Neural progenitor cell (in vitro differentiated cells): ENCODE measurements at regions not wholly inside any gene's neighbourhood (a gene's known extent, or its start where the extent isn't known, plus 50 kb on each side); places are given as distances from the start of the nearest gene placed in this dataset.

Source experiments
- DNase-seq: peaks from one replicate; pipeline ENCODE4 v3.0.0-alpha.2; 2016; ENCODE audit warnings: low spot score
- H2AFZ ChIP-seq: fragments of 200-600 bp; sonication (generic); replicated peaks from 2 replicates; pipeline ENCODE4 v1.6.1; 2016; ENCODE audit warnings: antibody characterized with exemption
- H3F3A ChIP-seq: fragments of 200-600 bp; sonication (generic); 2 replicates; pipeline ENCODE4 v1.6.1; 2016; ENCODE audit warnings: antibody characterized with exemption, low read depth
- H3K27ac ChIP-seq: fragments of 200-600 bp; sonication (generic); 2 replicates; pipeline ENCODE4 v1.5.1; 2016; ENCODE audit warnings: mild to moderate bottlenecking
- H3K27me3 ChIP-seq: fragments of 200-600 bp; sonication (generic); 2 replicates; pipeline ENCODE4 v1.6.1; 2016; ENCODE audit warnings: mild to moderate bottlenecking, moderate library complexity
- H3K36me3 ChIP-seq: fragments of 200-600 bp; sonication (generic); 2 replicates; pipeline ENCODE4 v1.5.1; 2016
- H3K4me1 ChIP-seq: fragments of 200-600 bp; sonication (generic); 2 replicates; pipeline ENCODE4 v1.6.1; 2016; ENCODE audit warnings: mixed run types
- H3K4me2 ChIP-seq: fragments of 200-600 bp; sonication (generic); 2 replicates; pipeline ENCODE4 v1.6.1; 2016
- H3K4me3 ChIP-seq: fragments of 200-600 bp; sonication (generic); 2 replicates; pipeline ENCODE4 v1.5.1; 2016
- H3K79me2 ChIP-seq: fragments of 200-600 bp; sonication (generic); 2 replicates; pipeline ENCODE4 v1.6.1; 2016; ENCODE audit warnings: low read depth
- H3K9ac ChIP-seq: fragments of 200-600 bp; sonication (generic); 2 replicates; pipeline ENCODE4 v1.6.1; 2016
- H3K9me3 ChIP-seq: fragments of 200-600 bp; sonication (generic); 2 replicates; pipeline ENCODE4 v1.5.1; 2016; ENCODE audit warnings: low read depth
- H4K20me1 ChIP-seq: fragments of 200-600 bp; sonication (generic); 2 replicates; pipeline ENCODE4 v1.6.1; 2016; ENCODE audit warnings: low read depth
- H3K27ac Mint-ChIP-seq: 3 replicates; pipeline ENCODE4 v1.8.0; 2021; ENCODE audit warnings: mixed read lengths
- H3K27me3 Mint-ChIP-seq: 2 replicates; pipeline ENCODE4 v1.8.0; 2022; ENCODE audit warnings: low read depth, mild to moderate bottlenecking, inconsistent platforms, moderate library complexity, mixed read lengths; ENCODE audit not compliant: insufficient read depth
- H3K36me3 Mint-ChIP-seq: 3 replicates; pipeline ENCODE4 v1.8.0; 2021; ENCODE audit warnings: mixed read lengths
- H3K4me1 Mint-ChIP-seq: 3 replicates; pipeline ENCODE4 v1.8.0; 2021; ENCODE audit warnings: mixed read lengths
- H3K4me3 Mint-ChIP-seq: 3 replicates; pipeline ENCODE4 v1.8.0; 2021; ENCODE audit warnings: mild to moderate bottlenecking, moderate library complexity, mixed read lengths
- H3K9me3 Mint-ChIP-seq: 3 replicates; pipeline ENCODE4 v1.8.0; 2020; ENCODE audit warnings: mixed read lengths
- CTCF ChIP-seq: fragments of 200-600 bp; sonication (generic); IDR thresholded peaks from 2 replicates; pipeline ENCODE4 v1.5.1; 2017; ENCODE audit warnings: antibody characterized with exemption, mild to moderate bottlenecking
- EZH2 ChIP-seq: fragments of 200-600 bp; sonication (generic); IDR thresholded peaks from 2 replicates; pipeline ENCODE4 v1.6.1; 2017; ENCODE audit warnings: antibody characterized with exemption, mild to moderate bottlenecking, moderate library complexity
- EZH2phosphoT487 ChIP-seq: fragments of 200-600 bp; sonication (generic); IDR thresholded peaks from 2 replicates; pipeline ENCODE4 v1.6.1; 2017; ENCODE audit warnings: antibody characterized with exemption

GRCh38 chr5:93039888-93040287 is 541.1 kb downstream of the NR2F1-AS1 start:
- Mint-ChIP-seq H3K4me1 (peaks cover 5% of the 10 kb centered on the region), H3K9me3 (no peaks in the 10 kb centered on the region), H3K27ac (no peak overlapping the region), H3K27me3 (no peaks in the 10 kb centered on the region), H3K36me3 (no peaks in the 10 kb centered on the region), H3K4me3 (no peak overlapping the region)
- H3K4me3 ChIP-seq = no peak overlapping the region
- no peak for DNase-seq
- H3K27ac ChIP-seq = no peak overlapping the region
- H3K4me1 ChIP-seq = no peaks in the 10 kb centered on the region
- no peak overlapping the region for H3K9ac ChIP-seq
- H3K79me2 ChIP-seq = no peaks in the 10 kb centered on the region
- H2AFZ ChIP-seq = no peak overlapping the region
- TF ChIP-seq EZH2phosphoT487 = no peak
- no peak for TF ChIP-seq CTCF
- TF ChIP-seq EZH2 = no peak
- no peaks in the 10 kb centered on the region for H3K9me3 ChIP-seq
- no peaks in the 10 kb centered on the region for H3F3A ChIP-seq
- H4K20me1 ChIP-seq = no peaks in the 10 kb centered on the region
- H3K27me3 ChIP-seq = no peaks in the 10 kb centered on the region
- H3K36me3 ChIP-seq = no peaks in the 10 kb centered on the region
- H3K4me2 ChIP-seq = no peak overlapping the region

DNA sequence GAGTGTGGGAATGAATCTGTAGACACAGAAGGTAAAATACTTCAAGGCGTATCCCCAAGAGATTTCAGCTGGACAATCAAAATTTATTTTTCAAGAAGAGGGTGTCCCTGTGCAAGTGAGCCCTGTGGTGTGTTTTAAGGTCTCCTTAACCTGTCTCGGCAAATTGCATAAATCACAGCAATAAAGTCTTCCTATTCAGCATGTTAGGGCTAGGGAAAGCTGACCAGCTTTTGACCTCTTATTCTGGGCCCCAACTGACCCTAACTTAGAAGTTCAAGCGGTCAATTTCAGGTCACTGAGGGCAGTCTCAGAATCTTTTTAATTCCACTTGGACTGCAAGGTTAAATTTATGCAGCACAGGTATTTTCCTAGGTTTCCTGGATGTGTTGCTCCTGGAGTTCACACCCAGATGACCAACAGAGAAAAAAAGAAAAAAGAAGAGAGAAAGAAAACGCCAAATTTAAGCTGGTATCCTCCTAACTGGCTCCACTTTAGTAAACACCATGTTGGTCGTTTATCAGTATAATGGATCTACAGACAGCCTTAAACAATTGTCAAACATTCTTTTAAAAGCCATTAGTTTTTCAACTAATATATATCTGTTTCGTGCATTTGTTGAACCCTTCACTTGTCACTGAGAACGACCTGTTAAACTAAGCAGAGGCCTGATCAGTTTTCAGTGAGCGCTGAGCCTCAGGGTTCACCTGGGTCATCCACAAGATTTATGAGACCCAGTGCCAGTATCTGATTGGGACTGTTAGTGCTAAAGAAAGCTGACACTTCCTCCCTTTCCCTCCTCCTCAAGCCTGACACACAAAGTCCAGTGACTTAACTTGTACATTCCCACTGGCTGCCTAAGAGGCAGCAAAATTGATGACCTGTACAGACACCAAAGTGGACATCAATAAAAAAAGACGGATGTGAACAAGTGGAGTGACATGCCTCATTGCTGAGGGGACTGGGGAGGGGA is 546.1 kb downstream of the NR2F1-AS1 start:
- H3K4me3 Mint-ChIP-seq = no peak overlapping the region
- H2AFZ ChIP-seq = peak overlapping the region; percentile 45

DNA sequence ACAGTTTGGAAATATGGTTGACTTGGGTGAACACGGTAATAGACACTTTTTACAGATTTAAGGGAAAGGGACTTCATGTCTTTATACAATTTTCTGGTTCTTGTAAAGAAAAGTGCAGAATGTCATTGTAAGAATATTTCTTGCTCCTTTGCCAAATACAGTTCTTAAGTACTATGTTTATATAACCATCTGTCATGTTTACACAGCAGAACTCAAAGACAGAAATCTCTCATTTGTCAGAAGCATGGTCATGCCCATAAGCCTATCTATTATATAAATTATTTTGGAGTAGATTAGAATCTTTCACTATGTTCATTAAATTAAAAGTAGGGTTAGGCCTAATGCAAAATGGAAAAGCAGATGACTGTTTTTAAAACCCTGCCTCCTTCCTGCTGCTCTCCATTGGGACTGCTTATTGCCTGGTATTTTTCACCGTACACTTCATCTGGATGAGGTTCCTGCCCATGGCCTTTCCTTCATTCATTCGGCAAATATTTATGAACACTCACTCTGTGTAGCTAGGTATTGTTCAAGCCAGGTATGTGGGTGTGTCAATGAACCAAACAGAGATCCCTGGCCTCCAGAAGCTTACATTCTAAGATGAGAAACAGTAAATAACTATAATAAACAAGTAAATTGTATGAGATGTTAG is 558.1 kb downstream of the NR2F1-AS1 start:
- Histone ChIP-seq H3K4me2 (no peak overlapping the region), H2AFZ (no peak overlapping the region), H3K9ac (no peak overlapping the region), H3F3A (no peaks in the 10 kb centered on the region), H3K9me3 (no peaks in the 10 kb centered on the region), H3K4me3 (no peak overlapping the region), H3K27ac (no peak overlapping the region), H3K36me3 (no peaks in the 10 kb centered on the region), H4K20me1 (no peaks in the 10 kb centered on the region), H3K79me2 (no peaks in the 10 kb centered on the region), H3K27me3 (no peaks in the 10 kb centered on the region), H3K4me1 (peaks cover 9% of the 10 kb centered on the region)
- no peak for DNase-seq
- H3K4me3 Mint-ChIP-seq = no peak overlapping the region
- H3K9me3 Mint-ChIP-seq = no peaks in the 10 kb centered on the region
- no peaks in the 10 kb centered on the region for H3K36me3 Mint-ChIP-seq
- no peak overlapping the region for H3K27ac Mint-ChIP-seq
- H3K27me3 Mint-ChIP-seq = no peaks in the 10 kb centered on the region
- no peaks in the 10 kb centered on the region for H3K4me1 Mint-ChIP-seq
- TF ChIP-seq EZH2 (no peak), EZH2phosphoT487 (no peak), CTCF (no peak)

More for the DNA sequence above, 546.1 kb downstream of the NR2F1-AS1 start:
- Histone ChIP-seq H4K20me1 (no peaks in the 10 kb centered on the region), H3K4me2 (no peak overlapping the region), H3K36me3 (no peaks in the 10 kb centered on the region), H3K27me3 (no peaks in the 10 kb centered on the region), H3K4me1 (no peaks in the 10 kb centered on the region), H3F3A (no peaks in the 10 kb centered on the region), H3K9ac (no peak overlapping the region), H3K4me3 (no peak overlapping the region), H3K9me3 (no peaks in the 10 kb centered on the region), H3K79me2 (no peaks in the 10 kb centered on the region), H3K27ac (no peak overlapping the region)
- H3K9me3 Mint-ChIP-seq = peaks cover 4% of the 10 kb centered on the region
- H3K4me1 Mint-ChIP-seq = peaks cover 9% of the 10 kb centered on the region
- no peak for DNase-seq
- H3K27me3 Mint-ChIP-seq = no peaks in the 10 kb centered on the region
- no peaks in the 10 kb centered on the region for H3K36me3 Mint-ChIP-seq
- TF ChIP-seq CTCF (no peak), EZH2phosphoT487 (no peak), EZH2 (no peak)
- H3K27ac Mint-ChIP-seq = no peak overlapping the region
